OCI-LY3 (cell line): ENCODE measurements at regions not wholly inside any gene's neighbourhood (a gene's known extent, or its start where the extent isn't known, plus 50 kb on each side); places are given as distances from the start of the nearest gene placed in this dataset.

Source experiments
- EZH2phosphoT487 ChIP-seq: fragments of 200-600 bp; shearing (Covaris generic); IDR thresholded peaks from 2 replicates; pipeline ENCODE4 v1.6.1; 2018; ENCODE audit warnings: antibody characterized with exemption, mixed run types, low read depth
- TF ChIP-seq, protein P1 (sequence below): fragments of 200-600, 300-600 bp; sonication (generic); IDR thresholded peaks from 2 replicates; pipeline ENCODE4 v1.5.1; 2014; ENCODE audit warnings: antibody characterized with exemption, low read length, low read depth

DNA sequence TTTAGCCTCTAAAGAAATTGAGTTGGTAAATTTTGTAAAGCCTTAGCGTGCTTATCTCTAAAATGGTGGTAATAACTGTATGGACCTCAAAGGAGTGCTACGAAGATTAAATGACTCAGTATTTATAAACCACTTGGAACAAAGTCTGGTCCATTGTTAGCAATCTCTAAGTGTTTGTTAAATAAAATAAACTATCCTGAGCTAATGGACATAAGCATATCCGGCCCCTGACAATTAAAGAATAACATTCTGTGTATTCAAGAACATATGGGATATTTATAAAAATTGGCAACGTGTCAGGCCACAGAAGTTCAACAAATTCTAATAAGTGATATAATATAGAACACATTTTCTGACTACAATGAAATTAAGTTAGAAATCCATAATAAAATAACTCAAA lies 71.0 kb downstream of the MYEOV start:
- TF ChIP-seq, protein P1, sequence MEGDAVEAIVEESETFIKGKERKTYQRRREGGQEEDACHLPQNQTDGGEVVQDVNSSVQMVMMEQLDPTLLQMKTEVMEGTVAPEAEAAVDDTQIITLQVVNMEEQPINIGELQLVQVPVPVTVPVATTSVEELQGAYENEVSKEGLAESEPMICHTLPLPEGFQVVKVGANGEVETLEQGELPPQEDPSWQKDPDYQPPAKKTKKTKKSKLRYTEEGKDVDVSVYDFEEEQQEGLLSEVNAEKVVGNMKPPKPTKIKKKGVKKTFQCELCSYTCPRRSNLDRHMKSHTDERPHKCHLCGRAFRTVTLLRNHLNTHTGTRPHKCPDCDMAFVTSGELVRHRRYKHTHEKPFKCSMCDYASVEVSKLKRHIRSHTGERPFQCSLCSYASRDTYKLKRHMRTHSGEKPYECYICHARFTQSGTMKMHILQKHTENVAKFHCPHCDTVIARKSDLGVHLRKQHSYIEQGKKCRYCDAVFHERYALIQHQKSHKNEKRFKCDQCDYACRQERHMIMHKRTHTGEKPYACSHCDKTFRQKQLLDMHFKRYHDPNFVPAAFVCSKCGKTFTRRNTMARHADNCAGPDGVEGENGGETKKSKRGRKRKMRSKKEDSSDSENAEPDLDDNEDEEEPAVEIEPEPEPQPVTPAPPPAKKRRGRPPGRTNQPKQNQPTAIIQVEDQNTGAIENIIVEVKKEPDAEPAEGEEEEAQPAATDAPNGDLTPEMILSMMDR: no peak
- no peak for TF ChIP-seq EZH2phosphoT487
